Kidney epithelial cell (primary cell): ENCODE measurements at regions not wholly inside any gene's neighbourhood (a gene's known extent, or its start where the extent isn't known, plus 50 kb on each side); places are given as distances from the start of the nearest gene placed in this dataset.

Experiments used
- DNase-seq: peaks from one replicate; pipeline ENCODE4 v3.0.0-alpha.2; 2010; ENCODE audit warnings: low read depth
- H3K27me3 ChIP-seq: 2 replicates; pipeline ENCODE4 v1.6.0; 2011; ENCODE audit warnings: low read length; ENCODE audit not compliant: control insufficient read depth, insufficient read depth
- H3K36me3 ChIP-seq: 2 replicates; pipeline ENCODE4 v1.5.1; 2011; ENCODE audit warnings: low read length; ENCODE audit not compliant: control insufficient read depth, insufficient read depth
- H3K4me3 ChIP-seq: 2 replicates; pipeline ENCODE4 v1.5.1; 2011; ENCODE audit warnings: low read depth, mild to moderate bottlenecking, control low read depth, low read length
- TF ChIP-seq, protein P1 (sequence below): IDR thresholded peaks from 2 replicates; pipeline ENCODE4 v1.5.1; 2011; ENCODE audit warnings: mild to moderate bottlenecking, moderate library complexity, low read length, control low read depth, inconsistent platforms; ENCODE audit not compliant: insufficient read depth, poor library complexity, severe bottlenecking

DNA sequence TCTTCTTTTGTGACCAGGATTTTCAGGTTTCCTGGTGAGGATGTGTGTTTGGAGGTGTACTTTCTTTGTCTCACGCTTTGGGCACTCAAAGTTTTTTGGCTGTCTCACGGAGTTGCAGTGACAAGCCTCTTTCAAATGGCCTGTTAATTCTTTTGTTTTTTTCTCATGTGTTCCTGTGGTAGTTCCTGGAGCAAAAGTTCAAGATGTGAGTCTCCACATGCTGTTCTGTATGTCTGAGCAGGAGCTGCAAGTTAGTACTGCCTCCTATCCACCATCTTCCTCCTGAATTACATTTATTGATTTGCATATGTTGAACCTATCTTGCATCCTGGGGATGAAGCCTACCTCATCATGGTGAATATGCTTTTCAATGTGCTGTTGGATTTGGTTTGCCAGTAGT lies 118.5 kb downstream of the VSIG4 start:
- TF ChIP-seq, protein P1, sequence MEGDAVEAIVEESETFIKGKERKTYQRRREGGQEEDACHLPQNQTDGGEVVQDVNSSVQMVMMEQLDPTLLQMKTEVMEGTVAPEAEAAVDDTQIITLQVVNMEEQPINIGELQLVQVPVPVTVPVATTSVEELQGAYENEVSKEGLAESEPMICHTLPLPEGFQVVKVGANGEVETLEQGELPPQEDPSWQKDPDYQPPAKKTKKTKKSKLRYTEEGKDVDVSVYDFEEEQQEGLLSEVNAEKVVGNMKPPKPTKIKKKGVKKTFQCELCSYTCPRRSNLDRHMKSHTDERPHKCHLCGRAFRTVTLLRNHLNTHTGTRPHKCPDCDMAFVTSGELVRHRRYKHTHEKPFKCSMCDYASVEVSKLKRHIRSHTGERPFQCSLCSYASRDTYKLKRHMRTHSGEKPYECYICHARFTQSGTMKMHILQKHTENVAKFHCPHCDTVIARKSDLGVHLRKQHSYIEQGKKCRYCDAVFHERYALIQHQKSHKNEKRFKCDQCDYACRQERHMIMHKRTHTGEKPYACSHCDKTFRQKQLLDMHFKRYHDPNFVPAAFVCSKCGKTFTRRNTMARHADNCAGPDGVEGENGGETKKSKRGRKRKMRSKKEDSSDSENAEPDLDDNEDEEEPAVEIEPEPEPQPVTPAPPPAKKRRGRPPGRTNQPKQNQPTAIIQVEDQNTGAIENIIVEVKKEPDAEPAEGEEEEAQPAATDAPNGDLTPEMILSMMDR, result no peak
- DNase-seq, result no peak
- Histone ChIP-seq H3K36me3 (no peaks in the 10 kb centered on the region), H3K4me3 (no peak overlapping the region), H3K27me3 (no peaks in the 10 kb centered on the region)

DNA sequence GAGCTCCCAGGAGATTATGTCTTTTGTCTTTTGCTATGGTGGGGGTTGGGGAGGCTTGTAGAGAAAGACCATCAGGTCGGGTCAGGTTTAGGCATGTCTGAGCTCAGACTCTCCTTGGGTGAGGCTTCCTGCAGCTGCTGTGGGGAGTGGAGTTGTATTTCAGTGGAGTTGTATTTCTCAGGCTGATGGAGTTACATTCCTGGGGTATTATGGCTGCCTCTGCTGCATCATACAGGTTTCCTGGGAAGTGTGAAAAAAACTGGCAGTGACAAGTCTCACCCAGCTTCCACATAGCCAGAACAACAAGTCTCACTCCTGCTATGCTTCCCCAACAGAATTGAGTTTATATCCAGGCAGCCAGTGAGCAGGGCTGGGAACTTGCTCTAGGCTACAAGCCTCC lies 119.3 kb downstream of the VSIG4 start:
- TF ChIP-seq, protein P1, result no peak
- Histone ChIP-seq H3K27me3 (no peaks in the 10 kb centered on the region), H3K36me3 (no peaks in the 10 kb centered on the region), H3K4me3 (no peak overlapping the region)
- no peak for DNase-seq

DNA sequence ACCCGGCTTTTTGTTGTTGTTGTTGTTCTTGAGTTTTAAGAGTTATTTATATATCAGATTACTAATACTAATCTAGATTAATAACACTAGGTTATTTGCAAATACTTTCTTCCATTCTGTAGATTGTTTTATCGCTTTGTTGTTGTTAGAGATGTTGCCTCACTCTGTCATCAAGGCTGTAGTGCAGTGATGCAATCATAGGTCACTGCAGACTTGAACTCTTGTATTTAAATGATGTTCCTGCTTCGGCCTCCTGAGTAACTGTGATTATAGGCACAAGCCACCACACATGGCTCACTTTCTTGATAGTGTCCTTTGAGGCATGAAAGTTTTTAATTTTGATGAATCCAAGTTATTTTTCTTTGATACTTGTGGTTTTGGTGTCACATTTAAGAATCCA lies 129.0 kb downstream of the VSIG4 start:
- TF ChIP-seq, protein P1, result no peak
- no peak for DNase-seq
- Histone ChIP-seq H3K36me3 (no peaks in the 10 kb centered on the region), H3K4me3 (no peak overlapping the region), H3K27me3 (no peaks in the 10 kb centered on the region)

DNA sequence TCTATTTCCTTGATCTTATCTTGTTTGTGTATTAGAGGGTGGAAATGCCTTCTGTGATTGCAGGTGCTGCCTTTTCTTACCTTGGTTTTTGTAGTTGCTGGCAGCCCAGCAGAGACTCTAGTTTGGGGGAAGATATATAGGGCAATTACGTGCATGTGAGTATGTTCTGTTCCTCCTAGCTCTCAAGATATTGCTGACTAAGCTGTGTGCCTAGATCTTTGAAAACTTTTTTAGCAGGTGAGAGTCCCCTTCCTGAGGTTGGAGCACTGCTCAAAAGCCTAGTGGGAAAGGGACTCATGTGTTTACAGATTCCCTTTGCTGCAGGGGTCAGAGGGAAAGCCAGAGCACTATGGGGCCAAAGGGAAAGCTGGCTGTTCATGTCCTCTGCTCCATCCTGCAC lies 136.1 kb downstream of the VSIG4 start:
- no peak for DNase-seq

DNA sequence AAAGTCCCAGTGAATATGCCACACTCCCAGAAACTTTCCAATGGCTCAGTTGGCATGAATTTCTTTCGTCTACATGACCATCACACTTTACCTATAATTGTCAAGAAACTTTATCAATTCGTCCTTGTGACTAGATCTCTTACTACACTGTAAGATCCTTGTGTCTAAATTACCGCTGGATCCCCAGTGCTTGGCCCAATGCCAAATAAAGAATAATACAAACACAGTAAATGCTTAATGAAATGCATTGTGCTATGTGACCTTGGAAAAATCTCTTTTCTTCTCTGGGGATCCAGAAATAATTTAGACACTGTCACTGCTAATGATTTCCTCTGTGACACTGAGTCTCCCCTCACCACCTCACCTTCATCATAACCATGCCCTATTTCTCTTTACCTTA lies 137.9 kb downstream of the VSIG4 start:
- TF ChIP-seq, protein P1, result no peak
- no peak for DNase-seq
- no peaks in the 10 kb centered on the region for H3K36me3 ChIP-seq
- H3K4me3 ChIP-seq, result no peak overlapping the region
- H3K27me3 ChIP-seq, result no peaks in the 10 kb centered on the region

More for the DNA sequence above, 136.1 kb downstream of the VSIG4 start:
- Histone ChIP-seq H3K36me3 (no peaks in the 10 kb centered on the region), H3K4me3 (no peak overlapping the region), H3K27me3 (no peaks in the 10 kb centered on the region)
- TF ChIP-seq, protein P1, result no peak

DNA sequence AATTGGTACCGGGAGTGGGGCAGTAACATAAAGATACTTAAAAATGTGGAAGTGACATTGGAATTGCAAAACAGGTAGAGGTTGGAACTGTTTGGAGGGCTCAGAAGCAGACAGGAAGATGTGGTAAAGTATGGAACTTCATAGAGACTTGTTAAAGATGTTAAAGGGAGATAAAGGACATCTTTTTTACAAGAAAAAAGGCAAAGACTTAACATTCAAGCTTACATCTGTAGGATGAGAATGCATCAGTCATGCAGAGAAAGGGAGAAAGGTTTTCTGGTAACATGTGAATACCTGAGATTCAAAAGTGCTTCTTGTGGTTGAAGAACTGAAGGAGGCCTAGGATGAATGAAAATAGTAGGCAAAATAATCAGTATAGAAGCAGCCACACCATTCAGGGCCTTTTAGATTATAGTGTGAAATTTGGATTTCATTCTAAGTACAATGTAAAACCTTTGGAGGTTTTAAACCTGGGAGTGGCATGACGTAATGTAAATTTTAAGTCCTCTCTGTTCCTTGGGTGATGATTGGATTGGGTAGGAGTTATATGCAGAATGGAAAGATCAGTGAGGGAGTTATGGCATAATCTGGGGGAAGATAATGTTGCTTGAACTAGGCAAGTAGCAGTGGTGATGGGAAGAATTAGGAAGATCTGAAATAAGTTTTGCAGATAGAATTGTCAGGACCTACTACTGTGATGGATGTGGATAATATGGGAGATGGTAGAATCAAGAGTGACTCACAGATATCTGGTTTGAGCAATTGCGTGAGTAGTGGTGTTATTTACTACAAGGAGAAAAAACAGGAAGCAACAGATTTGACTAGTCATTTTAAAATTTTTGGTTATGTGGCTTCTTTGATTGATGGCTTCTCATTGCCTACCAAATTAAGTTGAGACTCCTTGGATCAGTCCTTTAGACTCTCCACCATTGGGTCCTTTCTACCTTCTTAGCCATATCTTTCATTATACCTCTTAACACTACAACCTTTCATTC lies 138.7 kb downstream of the VSIG4 start:
- TF ChIP-seq, protein P1, result no peak
- Histone ChIP-seq H3K27me3 (no peaks in the 10 kb centered on the region), H3K4me3 (no peak overlapping the region), H3K36me3 (no peaks in the 10 kb centered on the region)
- DNase-seq, result no peak
